Esophagus squamous epithelium (tissue), 5 donors: ENCODE measurements at regions not wholly inside any gene's neighbourhood (a gene's known extent, or its start where the extent isn't known, plus 50 kb on each side); places are given as distances from the start of the nearest gene placed in this dataset.
"Not testable (repeated sequence)": the region's sequence is repeated elsewhere in the genome, so short reads cannot be mapped to it uniquely, and the experiment has no call there.

Experiments
- DNase-seq: peaks from one replicate; lab custom pipeline; 2025; lab: John Stamatoyannopoulos, UW
- H3K27ac ChIP-seq, 4 donors: fragments of 200-600 bp; sonication (generic); one replicate each; pipeline ENCODE4 v1.5.1; 2016 to 2019; ENCODE audit warnings: mild to moderate bottlenecking in 1 of 4
- H3K27me3 ChIP-seq, 4 donors: fragments of 200-600 bp; sonication (generic); 1 replicate in 3 of 4; 2 replicates in 1 of 4; pipeline versions ENCODE4 v1.5.1 to v1.6.0; 2017 to 2021; ENCODE audit warnings: antibody characterized with exemption in 1 of 4
- H3K36me3 ChIP-seq, 3 donors: fragments of 200-600 bp; sonication (generic); one replicate each; pipeline ENCODE4 v1.5.1; 2016 to 2019
- H3K4me1 ChIP-seq, 3 donors: fragments of 200-600 bp; sonication (generic); one replicate each; pipeline ENCODE4 v1.5.1; 2017 to 2019
- H3K4me3 ChIP-seq, 4 donors: fragments of 200-600 bp; sonication (generic); 1 replicate in 3 of 4; 2 replicates in 1 of 4; pipeline ENCODE4 v1.5.1; 2016 to 2019; ENCODE audit warnings: mild to moderate bottlenecking in 2 of 4, moderate library complexity in 1 of 4
- H3K9me3 ChIP-seq, 3 donors: fragments of 200-600 bp; sonication (generic); one replicate each; pipeline ENCODE4 v1.5.1; 2016 to 2019
- POLR2A ChIP-seq, 4 donors: fragments of 450-650 bp; IDR thresholded peaks; one replicate each; pipeline ENCODE4 v1.6.1; 2017; ENCODE audit warnings: antibody characterized with exemption in 4 of 4, mild to moderate bottlenecking in 4 of 4, moderate library complexity in 3 of 4
- WGBS, 2 donors: methylation state at CpG; one replicate each; pipeline ENCODE4 v1.1.5; 2018; 5-methylcytosine and 5-hydroxymethylcytosine counted together
- intact Hi-C: fragments of 100-400 bp; cut with DNase I; formaldehyde crosslinking; loops from one replicate; pipeline ENCODE4 v1.15.0; 2022
- TF ChIP-seq, protein P1 (sequence below), 6 experiments: fragments of 450-650 bp in 4 of 6; fragments of 200-600 bp in 2 of 6; sonication (generic) in 2 of 6; IDR thresholded peaks; one replicate each; pipeline ENCODE4 v1.5.1; 2016 to 2019; ENCODE audit warnings: antibody characterized with exemption in 6 of 6, mild to moderate bottlenecking in 4 of 6, moderate library complexity in 4 of 6
- donor health status: DM: yes; HTN: yes; CAD: no.

DNA sequence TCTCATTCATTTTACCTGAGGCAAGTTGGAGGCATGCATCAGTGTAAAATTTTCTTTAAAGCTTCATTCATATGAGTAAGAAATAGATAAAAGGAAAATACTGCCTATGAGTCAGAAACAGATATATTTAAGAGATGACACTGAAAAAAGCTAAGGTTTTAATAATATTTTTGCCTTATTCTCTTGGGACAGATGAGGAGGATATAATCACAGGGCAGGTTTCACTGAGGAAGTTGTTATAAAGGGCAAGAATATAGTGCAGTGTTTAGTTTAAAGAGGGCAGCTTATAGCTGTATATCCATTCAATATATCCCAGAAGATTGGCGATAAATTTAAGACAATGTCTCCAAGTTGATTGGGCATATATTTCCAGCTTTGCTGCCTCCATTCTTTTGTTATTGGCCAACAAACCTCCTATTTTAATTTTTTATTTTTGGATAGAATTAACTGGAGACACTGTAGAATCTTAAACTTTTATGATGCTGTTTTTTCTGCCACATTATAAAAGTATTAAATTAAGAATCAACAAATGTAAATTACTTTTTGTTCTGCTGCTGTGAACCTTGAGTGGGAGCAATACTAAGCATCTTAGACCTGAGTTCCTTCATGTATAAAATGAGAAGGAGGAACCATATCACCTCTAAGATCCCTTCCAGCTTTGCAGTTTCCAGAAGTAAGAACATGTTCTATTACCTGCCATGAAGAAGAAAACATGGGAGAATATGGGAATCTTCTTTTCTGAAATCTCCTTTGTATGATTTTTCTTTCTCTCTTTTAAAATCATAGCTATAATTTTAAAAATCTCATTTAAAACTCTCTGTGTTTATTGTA lies 171.6 kb downstream of the S1PR1 start:
- intact Hi-C loops: no loop called here
- H3K27ac ChIP-seq: no peak overlapping the region
- 85 to 100% methylated on average over 1 of the region's 1 CpG for WGBS, 2 donors

DNA sequence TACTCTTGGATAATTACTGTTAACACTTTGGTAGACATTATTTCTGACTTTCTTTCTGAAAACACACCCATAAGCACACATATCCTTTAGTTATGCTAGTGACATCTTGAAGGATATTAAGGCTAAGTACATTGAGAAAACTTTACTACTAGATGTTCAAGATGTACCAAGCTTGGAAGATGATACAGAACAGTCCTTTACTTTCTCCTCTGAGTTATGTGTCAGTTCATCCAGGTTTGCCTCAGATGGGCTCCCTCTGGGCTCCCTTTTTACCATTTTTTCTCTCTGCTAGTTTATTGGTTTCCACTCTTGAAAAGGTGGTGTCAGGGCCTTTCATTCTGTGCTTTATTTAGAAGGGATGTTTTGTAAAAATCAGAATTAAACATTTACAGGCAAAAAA lies 172.3 kb downstream of the S1PR1 start:
- no peaks in the 10 kb centered on the region for H3K4me1 ChIP-seq
- H3K9me3 ChIP-seq: no peaks in the 10 kb centered on the region
- no peaks in the 10 kb centered on the region for H3K27me3 ChIP-seq
- no peak for DNase-seq
- no peak for TF ChIP-seq POLR2A (IDR thresholded peaks at IDR 0.05)
- TF ChIP-seq, protein P1, sequence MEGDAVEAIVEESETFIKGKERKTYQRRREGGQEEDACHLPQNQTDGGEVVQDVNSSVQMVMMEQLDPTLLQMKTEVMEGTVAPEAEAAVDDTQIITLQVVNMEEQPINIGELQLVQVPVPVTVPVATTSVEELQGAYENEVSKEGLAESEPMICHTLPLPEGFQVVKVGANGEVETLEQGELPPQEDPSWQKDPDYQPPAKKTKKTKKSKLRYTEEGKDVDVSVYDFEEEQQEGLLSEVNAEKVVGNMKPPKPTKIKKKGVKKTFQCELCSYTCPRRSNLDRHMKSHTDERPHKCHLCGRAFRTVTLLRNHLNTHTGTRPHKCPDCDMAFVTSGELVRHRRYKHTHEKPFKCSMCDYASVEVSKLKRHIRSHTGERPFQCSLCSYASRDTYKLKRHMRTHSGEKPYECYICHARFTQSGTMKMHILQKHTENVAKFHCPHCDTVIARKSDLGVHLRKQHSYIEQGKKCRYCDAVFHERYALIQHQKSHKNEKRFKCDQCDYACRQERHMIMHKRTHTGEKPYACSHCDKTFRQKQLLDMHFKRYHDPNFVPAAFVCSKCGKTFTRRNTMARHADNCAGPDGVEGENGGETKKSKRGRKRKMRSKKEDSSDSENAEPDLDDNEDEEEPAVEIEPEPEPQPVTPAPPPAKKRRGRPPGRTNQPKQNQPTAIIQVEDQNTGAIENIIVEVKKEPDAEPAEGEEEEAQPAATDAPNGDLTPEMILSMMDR (IDR thresholded peaks at IDR 0.05): no peak
- H3K27ac ChIP-seq: no peak overlapping the region
- intact Hi-C loops: no loop called here
- H3K36me3 ChIP-seq: no peaks in the 10 kb centered on the region
- no peak overlapping the region for H3K4me3 ChIP-seq

More for the DNA sequence above, 171.6 kb downstream of the S1PR1 start:
- DNase-seq: no peak
- Histone ChIP-seq H3K9me3 (no peaks in the 10 kb centered on the region), H3K4me1 (no peaks in the 10 kb centered on the region), H3K4me3 (no peak overlapping the region), H3K36me3 (no peaks in the 10 kb centered on the region), H3K27me3 (no peaks in the 10 kb centered on the region)
- TF ChIP-seq, protein P1 (IDR thresholded peaks at IDR 0.05): no peak
- no peak for TF ChIP-seq POLR2A (IDR thresholded peaks at IDR 0.05)

DNA sequence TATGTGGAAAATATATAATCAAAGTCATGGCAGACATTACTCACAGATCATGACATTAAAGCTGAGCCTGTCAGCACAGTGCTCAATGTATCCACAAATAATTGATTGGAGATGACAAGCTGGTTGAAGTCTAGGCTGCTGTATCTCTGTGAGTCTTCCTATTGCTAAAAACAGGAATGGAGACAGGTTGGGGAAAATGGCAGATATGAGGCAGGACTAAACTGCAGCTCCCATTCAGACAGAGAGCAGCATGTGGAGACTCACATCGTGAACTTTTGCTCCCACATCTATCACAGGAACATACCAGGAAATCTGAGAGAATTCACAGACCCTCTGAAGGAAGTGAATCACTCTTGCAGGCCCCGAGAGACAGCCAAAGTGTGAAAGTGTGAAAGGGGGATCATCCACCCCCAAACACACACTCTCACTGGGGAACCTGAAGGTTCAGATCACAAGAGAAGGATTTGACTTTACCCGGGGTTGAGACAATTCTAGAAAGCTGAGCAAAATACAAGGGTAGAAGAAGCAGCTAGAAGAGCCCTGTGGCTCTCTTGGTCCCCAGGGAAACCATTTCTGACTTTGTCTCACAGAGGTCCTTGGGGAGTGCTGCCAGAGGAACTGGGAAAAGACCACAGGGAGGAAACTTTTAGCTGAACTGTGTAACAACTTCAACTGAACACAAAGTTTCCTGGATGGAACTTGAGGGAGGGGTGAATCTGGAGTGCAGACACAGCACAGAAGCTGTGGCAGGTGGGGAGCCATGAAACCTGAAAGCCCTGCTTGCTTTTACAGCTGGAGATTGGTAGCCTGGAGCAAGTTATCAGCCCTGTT lies 173.4 kb downstream of the S1PR1 start:
- Histone ChIP-seq H3K36me3 (no peaks in the 10 kb centered on the region), H3K27ac (no peak overlapping the region), H3K9me3 (no peaks in the 10 kb centered on the region), H3K27me3 (no peaks in the 10 kb centered on the region), H3K4me3 (no peak overlapping the region), H3K4me1 (no peaks in the 10 kb centered on the region)
- WGBS, 2 donors: 30 to 38% methylated on average over 3 of the region's 3 CpGs
- no peak for TF ChIP-seq POLR2A (IDR thresholded peaks at IDR 0.05)
- TF ChIP-seq, protein P1 (IDR thresholded peaks at IDR 0.05): no peak
- intact Hi-C loops: no loop called here
- DNase-seq: no peak

DNA sequence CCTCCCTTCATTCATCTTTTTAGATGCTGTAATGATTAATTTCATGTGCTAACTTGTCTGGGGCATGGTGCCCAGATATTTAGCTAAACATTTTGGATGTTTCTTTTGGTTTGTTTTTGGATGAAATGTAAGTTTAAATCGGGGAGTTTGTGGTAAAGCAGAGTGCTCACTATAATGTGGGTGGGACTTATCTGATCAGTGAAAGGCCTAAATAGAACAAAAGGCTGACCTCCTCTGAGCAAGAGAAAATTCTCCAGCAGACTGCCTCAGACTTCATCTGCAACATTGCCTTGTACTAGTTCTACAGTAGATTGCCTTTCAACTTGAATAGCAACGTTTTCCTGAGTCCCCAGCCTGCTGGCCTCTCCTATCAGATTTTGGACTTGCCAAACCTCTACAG lies 183.6 kb downstream of the S1PR1 start:
- no peak for TF ChIP-seq POLR2A (IDR thresholded peaks at IDR 0.05)
- TF ChIP-seq, protein P1 (IDR thresholded peaks at IDR 0.05): no peak
- Histone ChIP-seq H3K27ac (no peak overlapping the region), H3K36me3 (no peaks in the 10 kb centered on the region), H3K4me1 (no peaks in the 10 kb centered on the region), H3K9me3 (no peaks in the 10 kb centered on the region), H3K4me3 (no peak overlapping the region), H3K27me3 (no peaks in the 10 kb centered on the region)
- intact Hi-C loops: no loop called here
- WGBS, 2 donors: 9 to 10% methylated on average over 2 of the region's 2 CpGs
- DNase-seq: no peak

DNA sequence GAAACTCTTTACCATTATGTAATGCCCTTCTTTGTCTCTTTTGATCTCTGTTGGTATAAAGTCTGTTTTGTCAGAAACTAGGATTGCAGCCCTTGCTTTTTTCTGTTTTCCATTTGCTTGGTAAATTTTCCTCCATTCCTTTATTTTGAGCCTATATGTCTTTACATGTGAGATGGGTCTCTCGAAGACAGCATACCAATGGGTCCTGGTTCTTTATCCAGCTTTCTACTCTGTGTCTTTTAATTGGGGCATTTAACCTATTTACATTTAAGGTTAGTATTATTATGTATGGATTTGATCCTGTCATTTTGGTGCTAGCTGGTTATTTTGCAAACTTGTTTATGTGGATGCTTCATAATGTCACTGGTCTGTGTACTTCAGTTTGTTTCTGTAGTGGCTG lies 191.3 kb downstream of the S1PR1 start:
- WGBS, 2 donors: 70 to 85% methylated on average over 1 of the region's 1 CpG
- H3K4me1 ChIP-seq, intact Hi-C loops, H3K4me3 ChIP-seq, H3K36me3 ChIP-seq, H3K27me3 ChIP-seq, H3K27ac ChIP-seq, DNase-seq, H3K9me3 ChIP-seq: not testable (repeated sequence)
